WTC11 (cell line): ENCODE measurements at regions not wholly inside any gene's neighbourhood (a gene's known extent, or its start where the extent isn't known, plus 50 kb on each side); places are given as distances from the start of the nearest gene placed in this dataset.

Experiments
- TEAD1 ChIP-seq: sonication (generic); formaldehyde crosslinking; IDR thresholded peaks from 2 replicates; pipeline ENCODE4 v1.8.0; 2022; ENCODE audit warnings: mild to moderate bottlenecking, missing genetic modification reagents
- TF ChIP-seq, protein P1 (sequence below): fragments of 200-600 bp; IDR thresholded peaks from 2 replicates; pipeline ENCODE4 v1.8.0; 2022; ENCODE audit warnings: antibody characterized with exemption
- TF ChIP-seq, protein P2 (sequence below): sonication (generic); formaldehyde crosslinking; IDR thresholded peaks from 2 replicates; pipeline ENCODE4 v1.8.0; 2022; ENCODE audit warnings: mild to moderate bottlenecking, missing genetic modification reagents

DNA sequence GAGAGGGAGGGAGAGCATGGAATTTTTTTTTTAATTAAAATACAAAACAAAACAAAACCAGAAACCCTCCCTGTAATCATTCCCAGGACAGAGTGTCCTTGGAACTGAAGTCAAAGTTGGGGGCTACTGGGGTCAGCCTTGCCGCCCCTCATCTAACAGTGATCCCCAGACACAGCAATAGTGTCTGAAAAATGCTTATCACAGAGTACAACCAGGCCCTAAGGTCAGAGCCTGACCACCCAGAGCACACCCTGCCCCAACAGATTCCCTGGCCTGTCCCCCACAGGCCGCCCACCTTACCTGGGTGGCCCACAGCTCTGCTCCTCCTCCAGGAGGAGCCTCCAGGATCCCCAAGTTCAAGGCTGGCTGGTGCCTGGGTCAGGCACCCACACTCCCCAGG lies 101.6 kb upstream of the LINGO1 start:
- TF ChIP-seq, protein P1, sequence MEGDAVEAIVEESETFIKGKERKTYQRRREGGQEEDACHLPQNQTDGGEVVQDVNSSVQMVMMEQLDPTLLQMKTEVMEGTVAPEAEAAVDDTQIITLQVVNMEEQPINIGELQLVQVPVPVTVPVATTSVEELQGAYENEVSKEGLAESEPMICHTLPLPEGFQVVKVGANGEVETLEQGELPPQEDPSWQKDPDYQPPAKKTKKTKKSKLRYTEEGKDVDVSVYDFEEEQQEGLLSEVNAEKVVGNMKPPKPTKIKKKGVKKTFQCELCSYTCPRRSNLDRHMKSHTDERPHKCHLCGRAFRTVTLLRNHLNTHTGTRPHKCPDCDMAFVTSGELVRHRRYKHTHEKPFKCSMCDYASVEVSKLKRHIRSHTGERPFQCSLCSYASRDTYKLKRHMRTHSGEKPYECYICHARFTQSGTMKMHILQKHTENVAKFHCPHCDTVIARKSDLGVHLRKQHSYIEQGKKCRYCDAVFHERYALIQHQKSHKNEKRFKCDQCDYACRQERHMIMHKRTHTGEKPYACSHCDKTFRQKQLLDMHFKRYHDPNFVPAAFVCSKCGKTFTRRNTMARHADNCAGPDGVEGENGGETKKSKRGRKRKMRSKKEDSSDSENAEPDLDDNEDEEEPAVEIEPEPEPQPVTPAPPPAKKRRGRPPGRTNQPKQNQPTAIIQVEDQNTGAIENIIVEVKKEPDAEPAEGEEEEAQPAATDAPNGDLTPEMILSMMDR: no peak
- no peak for TF ChIP-seq TEAD1 (CRISPR knock-in tag)
- TF ChIP-seq, protein P2, sequence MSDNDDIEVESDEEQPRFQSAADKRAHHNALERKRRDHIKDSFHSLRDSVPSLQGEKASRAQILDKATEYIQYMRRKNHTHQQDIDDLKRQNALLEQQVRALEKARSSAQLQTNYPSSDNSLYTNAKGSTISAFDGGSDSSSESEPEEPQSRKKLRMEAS (CRISPR knock-in tag): no peak
